K562 (cell line): ENCODE measurements at regions not wholly inside any gene's neighbourhood (a gene's known extent, or its start where the extent isn't known, plus 50 kb on each side); places are given as distances from the start of the nearest gene placed in this dataset.

Source experiments
- CBFB ChIP-seq: sonication (generic); formaldehyde crosslinking; IDR thresholded peaks from 2 replicates; pipeline ENCODE4 v1.4.0; 2020; ENCODE audit warnings: mild to moderate bottlenecking, missing genetic modification reagents
- CBX5 ChIP-seq: IDR thresholded peaks from 2 replicates; pipeline ENCODE4 v1.6.1; 2014; ENCODE audit warnings: low read depth, borderline replicate concordance
- CCNT2 ChIP-seq: IDR thresholded peaks from 2 replicates; pipeline ENCODE4 v1.6.1; 2011; ENCODE audit warnings: borderline replicate concordance, low read depth, mild to moderate bottlenecking, moderate library complexity, mixed read lengths, low read length; ENCODE audit not compliant: insufficient read length; ENCODE audit errors: extremely low read depth
- EHMT2 ChIP-seq: fragments of 450-650 bp; IDR thresholded peaks from 2 replicates; pipeline ENCODE4 v1.6.1; 2018; ENCODE audit warnings: antibody characterized with exemption
- HCFC1 ChIP-seq: IDR thresholded peaks from 2 replicates; pipeline ENCODE4 v1.6.1; 2012; ENCODE audit warnings: low read depth, low read length, improper control_type of control experiment
- HDAC3 ChIP-seq: fragments of 450-650 bp; IDR thresholded peaks from 2 replicates; pipeline ENCODE4 v1.6.1; 2018; ENCODE audit warnings: borderline replicate concordance, mild to moderate bottlenecking, moderate library complexity; ENCODE audit not compliant: partially characterized antibody
- JUNB ChIP-seq: fragments of 450-650 bp; formaldehyde crosslinking; conservative IDR thresholded peaks from 2 replicates; pipeline ENCODE4 v1.4.0; 2020; ENCODE audit warnings: mild to moderate bottlenecking
- KLF10 ChIP-seq: fragments of 250-450 bp; sonication (Bioruptor Pico); IDR thresholded peaks from 2 replicates; pipeline ENCODE4 v1.6.1; 2021; ENCODE audit warnings: matching md5 sums
- PHF20 ChIP-seq: fragments of 450-650 bp; IDR thresholded peaks from 2 replicates; pipeline ENCODE4 v1.6.1; 2018; ENCODE audit not compliant: partially characterized antibody
- RFX7 ChIP-seq: fragments of 250-450 bp; sonication (Bioruptor Pico); IDR thresholded peaks from 2 replicates; pipeline ENCODE4 v1.5.1; 2021; ENCODE audit warnings: mild to moderate bottlenecking
- ZBTB1 ChIP-seq: sonication (generic); formaldehyde crosslinking; IDR thresholded peaks from 2 replicates; pipeline ENCODE4 v1.8.1; 2023; ENCODE audit warnings: missing genetic modification reagents, low read depth, mild to moderate bottlenecking, borderline replicate concordance
- ZFP36 ChIP-seq: fragments of 150-350 bp; IDR thresholded peaks from 2 replicates; pipeline ENCODE4 v1.6.1; 2018; ENCODE audit warnings: low read length, low read depth; ENCODE audit not compliant: partially characterized antibody
- TF ChIP-seq, protein P1 (sequence below), 3 experiments: IDR thresholded peaks in 2 of 3; conservative IDR thresholded peaks in 1 of 3; 2 replicates each; pipeline ENCODE4 v1.5.1; 2011 to 2012; ENCODE audit warnings: low read length in 3 of 3, mild to moderate bottlenecking in 3 of 3, control low read depth in 2 of 3, improper control_type of control experiment in 1 of 3, inconsistent platforms in 1 of 3, low read depth in 1 of 3, mixed read lengths in 1 of 3, moderate library complexity in 1 of 3; ENCODE audit not compliant: insufficient read depth in 2 of 3
- TF ChIP-seq, protein P2 (sequence below): fragments of 450-650 bp; IDR thresholded peaks from 2 replicates; pipeline ENCODE4 v1.6.1; 2016

DNA sequence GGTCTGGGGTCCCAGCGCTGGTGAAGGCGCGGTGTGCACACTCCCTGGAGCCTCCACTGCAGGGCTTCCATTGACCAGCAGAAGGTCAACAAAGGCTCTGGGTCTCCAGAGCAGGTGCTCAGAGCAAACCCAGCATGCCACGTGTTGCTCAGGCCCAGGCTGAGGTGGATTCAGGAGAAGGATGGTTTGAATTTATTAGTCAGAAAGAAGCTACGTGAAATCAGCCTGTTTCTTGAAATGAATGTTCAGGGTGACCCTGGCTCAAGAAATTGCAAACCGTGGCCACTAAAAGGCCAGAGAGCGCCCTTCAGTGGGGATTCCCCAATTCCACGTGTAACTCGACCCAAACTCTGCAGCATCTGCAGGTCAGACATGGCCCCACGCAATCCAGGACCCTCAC is 82.7 kb upstream of the PFKP start:
- no peak for TF ChIP-seq CBX5
- no peak for TF ChIP-seq HDAC3
- no peak for TF ChIP-seq KLF10
- TF ChIP-seq ZFP36 = no peak
- no peak for TF ChIP-seq PHF20
- no peak for TF ChIP-seq JUNB (CRISPR knock-in tag)
- no peak for TF ChIP-seq EHMT2
- no peak for TF ChIP-seq CBFB (CRISPR knock-in tag)
- TF ChIP-seq ZBTB1 = no peak
- TF ChIP-seq CCNT2 = no peak
- TF ChIP-seq RFX7 = no peak
- TF ChIP-seq, protein P1, sequence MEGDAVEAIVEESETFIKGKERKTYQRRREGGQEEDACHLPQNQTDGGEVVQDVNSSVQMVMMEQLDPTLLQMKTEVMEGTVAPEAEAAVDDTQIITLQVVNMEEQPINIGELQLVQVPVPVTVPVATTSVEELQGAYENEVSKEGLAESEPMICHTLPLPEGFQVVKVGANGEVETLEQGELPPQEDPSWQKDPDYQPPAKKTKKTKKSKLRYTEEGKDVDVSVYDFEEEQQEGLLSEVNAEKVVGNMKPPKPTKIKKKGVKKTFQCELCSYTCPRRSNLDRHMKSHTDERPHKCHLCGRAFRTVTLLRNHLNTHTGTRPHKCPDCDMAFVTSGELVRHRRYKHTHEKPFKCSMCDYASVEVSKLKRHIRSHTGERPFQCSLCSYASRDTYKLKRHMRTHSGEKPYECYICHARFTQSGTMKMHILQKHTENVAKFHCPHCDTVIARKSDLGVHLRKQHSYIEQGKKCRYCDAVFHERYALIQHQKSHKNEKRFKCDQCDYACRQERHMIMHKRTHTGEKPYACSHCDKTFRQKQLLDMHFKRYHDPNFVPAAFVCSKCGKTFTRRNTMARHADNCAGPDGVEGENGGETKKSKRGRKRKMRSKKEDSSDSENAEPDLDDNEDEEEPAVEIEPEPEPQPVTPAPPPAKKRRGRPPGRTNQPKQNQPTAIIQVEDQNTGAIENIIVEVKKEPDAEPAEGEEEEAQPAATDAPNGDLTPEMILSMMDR (IDR thresholded peaks at IDR 0.05 in 2 of 3, conservative IDR thresholded peaks at IDR 0.05 in 1 of 3; ENCODE audit: insufficient read depth in 2 of 3, low read depth in 1 of 3, low read length in 3 of 3) = no peak
- TF ChIP-seq, protein P2, sequence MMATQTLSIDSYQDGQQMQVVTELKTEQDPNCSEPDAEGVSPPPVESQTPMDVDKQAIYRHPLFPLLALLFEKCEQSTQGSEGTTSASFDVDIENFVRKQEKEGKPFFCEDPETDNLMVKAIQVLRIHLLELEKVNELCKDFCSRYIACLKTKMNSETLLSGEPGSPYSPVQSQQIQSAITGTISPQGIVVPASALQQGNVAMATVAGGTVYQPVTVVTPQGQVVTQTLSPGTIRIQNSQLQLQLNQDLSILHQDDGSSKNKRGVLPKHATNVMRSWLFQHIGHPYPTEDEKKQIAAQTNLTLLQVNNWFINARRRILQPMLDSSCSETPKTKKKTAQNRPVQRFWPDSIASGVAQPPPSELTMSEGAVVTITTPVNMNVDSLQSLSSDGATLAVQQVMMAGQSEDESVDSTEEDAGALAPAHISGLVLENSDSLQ = no peak
- no peak for TF ChIP-seq HCFC1
